HFF-Myc (cell line): ENCODE measurements at regions not wholly inside any gene's neighbourhood (a gene's known extent, or its start where the extent isn't known, plus 50 kb on each side); places are given as distances from the start of the nearest gene placed in this dataset.

ENCODE experiments used
- DNase-seq: peaks from one replicate; pipeline ENCODE4 v3.0.0-alpha.2; 2011; ENCODE audit warnings: low read depth; ENCODE audit errors: extremely low read depth
- H3K4me3 ChIP-seq: replicated peaks from 2 replicates; pipeline ENCODE4 v1.5.1; 2011; ENCODE audit warnings: low read depth, mild to moderate bottlenecking, control low read depth, low read length
- CTCF ChIP-seq: IDR thresholded peaks from 2 replicates; pipeline ENCODE4 v1.5.1; 2012; ENCODE audit warnings: mild to moderate bottlenecking, low read depth, low read length, control low read depth; ENCODE audit errors: missing control alignments

GRCh38 chr7:69467826-69468225 lies 130.4 kb upstream of the AUTS2 start:
- no peak overlapping the region for H3K4me3 ChIP-seq
- TF ChIP-seq CTCF: no peak
- no peak for DNase-seq

GRCh38 chr7:69476416-69476815 lies 121.9 kb upstream of the AUTS2 start:
- no peak overlapping the region for H3K4me3 ChIP-seq
- TF ChIP-seq CTCF: no peak
- no peak for DNase-seq

- no peak overlapping the region for H3K4me3 ChIP-seq
- DNase-seq: no peak
- TF ChIP-seq CTCF: no peak
Measured at GRCh38 chr7:69482676-69483075, 115.6 kb upstream of the AUTS2 start.

- TF ChIP-seq CTCF: no peak
- no peak for DNase-seq
- no peak overlapping the region for H3K4me3 ChIP-seq
Measured at GRCh38 chr7:69489533-69489932, 108.7 kb upstream of the AUTS2 start.

- DNase-seq: no peak
- TF ChIP-seq CTCF: no peak
- no peak overlapping the region for H3K4me3 ChIP-seq
Measured at GRCh38 chr7:69498671-69499070, 99.6 kb upstream of the AUTS2 start.

- H3K4me3 ChIP-seq: no peak overlapping the region
- no peak for DNase-seq
- no peak for TF ChIP-seq CTCF
Measured at GRCh38 chr7:69502358-69502757, 95.9 kb upstream of the AUTS2 start.

GRCh38 chr7:69504733-69505420 lies 93.4 kb upstream of the AUTS2 start:
- no peak for DNase-seq
- no peak overlapping the region for H3K4me3 ChIP-seq
- TF ChIP-seq CTCF: no peak
